GM12878 (cell line): ENCODE measurements at regions not wholly inside any gene's neighbourhood (a gene's known extent, or its start where the extent isn't known, plus 50 kb on each side); places are given as distances from the start of the nearest gene placed in this dataset.
"Not testable (repeated sequence)": the region's sequence is repeated elsewhere in the genome, so short reads cannot be mapped to it uniquely, and the experiment has no call there.

ENCODE experiments used
- ATAC-seq: fragments of 200-7000 bp; cut with Tn5 transposase; 3 replicates; pipeline ENCODE4 v1.9.1; 2020; ENCODE audit warnings: mild to moderate bottlenecking, moderate library complexity
- BruUV-seq: library from RNA; stranded (reverse); fragments of 400-500 nt; replicated peaks from 2 replicates; lab custom pipeline; 2021; lab: Mats Ljungman, UMichigan
- CTCF ChIA-PET: fragments of 300-600 bp; sonication (Branson Sonifier 250); formaldehyde crosslinking; extraction: SDS; loops from one replicate; lab custom pipeline; 2021; ENCODE audit warnings: inconsistent platforms; lab: Yijun Ruan, JAX
- POLR2A ChIA-PET: fragments of 350-600 bp; formaldehyde crosslinking; extraction: SDS; loops from one replicate; lab custom pipeline; 2021; ENCODE audit warnings: inconsistent platforms; lab: Charles Lee
- RAD21 ChIA-PET: fragments of 300-600 bp; sonication (Branson Sonifier 250); formaldehyde crosslinking; loops from one replicate; lab custom pipeline; 2023; ENCODE audit warnings: antibody characterized with exemption; ENCODE audit not compliant: unreplicated experiment; lab: Charles Lee
- SMC1A ChIA-PET: fragments of 300-600 bp; sonication (Branson Sonifier 250); formaldehyde crosslinking; loops from one replicate; lab custom pipeline; 2023; ENCODE audit not compliant: unreplicated experiment, uncharacterized antibody; lab: Charles Lee
- DNase-seq: peaks from one replicate; pipeline ENCODE4 v3.0.0-alpha.2; 2011; ENCODE audit warnings: low read depth, low spot score
- FAIRE-seq: peaks from 3 replicates; lab custom pipeline; 2011; peaks lifted over from hg19 to GRCh38; lab: Jason Lieb, UNC
- H2AFZ ChIP-seq: 2 replicates; pipeline ENCODE4 v1.6.0; 2011; ENCODE audit warnings: low read depth, low read length, control low read depth; ENCODE audit not compliant: control insufficient read depth
- H3K27ac ChIP-seq: 2 replicates; pipeline ENCODE4 v1.5.1; 2011; ENCODE audit warnings: control low read depth; ENCODE audit not compliant: control insufficient read depth, insufficient read depth
- H3K27me3 ChIP-seq, 2 experiments: replicated peaks in 1 of 2; 2 replicates each; pipeline versions ENCODE4 v1.6.0 to v1.6.1; 2011; ENCODE audit warnings: low read length in 1 of 2; ENCODE audit not compliant: control insufficient read depth in 2 of 2, insufficient read depth in 2 of 2
- H3K36me3 ChIP-seq, 2 experiments: 2 replicates each; pipeline ENCODE4 v1.5.1; 2011; ENCODE audit warnings: low read length in 1 of 2; ENCODE audit not compliant: control insufficient read depth in 2 of 2, insufficient read depth in 2 of 2
- H3K4me1 ChIP-seq: 2 replicates; pipeline ENCODE4 v1.6.1; 2011; ENCODE audit warnings: mild to moderate bottlenecking, low read length, moderate library complexity, mixed read lengths; ENCODE audit not compliant: control insufficient read depth, insufficient read depth
- H3K4me2 ChIP-seq: 2 replicates; pipeline ENCODE4 v1.6.0; 2011; ENCODE audit warnings: control low read depth; ENCODE audit not compliant: control insufficient read depth, insufficient read depth
- H3K4me3 ChIP-seq: fragments of 200-600 bp; sonication (generic); 2 replicates; pipeline ENCODE4 v1.5.1; 2016
- H3K79me2 ChIP-seq: 2 replicates; pipeline ENCODE4 v1.6.0; 2011; ENCODE audit warnings: low read length; ENCODE audit not compliant: control insufficient read depth, insufficient read depth
- H3K9ac ChIP-seq: 2 replicates; pipeline ENCODE4 v1.8.0; 2011; ENCODE audit warnings: low read length, control low read depth, mixed read lengths; ENCODE audit not compliant: control insufficient read depth, insufficient read depth
- H3K9me3 ChIP-seq: replicated peaks from 3 replicates; pipeline ENCODE4 v1.5.1; 2011; ENCODE audit warnings: mild to moderate bottlenecking, low read length; ENCODE audit not compliant: control insufficient read depth, insufficient read depth
- H4K20me1 ChIP-seq: 2 replicates; pipeline ENCODE4 v1.6.0; 2011; ENCODE audit not compliant: control insufficient read depth, insufficient read depth
- BMI1 ChIP-seq: fragments of 450-650 bp; IDR thresholded peaks from 2 replicates; pipeline ENCODE4 v1.6.1; 2016; ENCODE audit warnings: mild to moderate bottlenecking, moderate library complexity, borderline replicate concordance
- EGR1 ChIP-seq, 2 experiments: IDR thresholded peaks; 1 replicate in 1 of 2; 2 replicates in 1 of 2; pipeline ENCODE4 v1.6.1; 2011 to 2012; ENCODE audit warnings: low read depth in 2 of 2, low read length in 2 of 2, borderline replicate concordance in 1 of 2, mild to moderate bottlenecking in 1 of 2, moderate library complexity in 1 of 2
- ESRRA ChIP-seq: IDR thresholded peaks from 2 replicates; pipeline ENCODE4 v1.6.1; 2012; ENCODE audit warnings: mild to moderate bottlenecking, low read length, improper control_type of control experiment
- GATAD2B ChIP-seq: fragments of 450-650 bp; conservative IDR thresholded peaks from 2 replicates; pipeline ENCODE4 v1.6.1; 2017; ENCODE audit warnings: low read depth, mild to moderate bottlenecking, moderate library complexity
- MYC ChIP-seq: IDR thresholded peaks from 2 replicates; pipeline ENCODE4 v1.6.1; 2011; ENCODE audit warnings: mild to moderate bottlenecking, low read length, moderate library complexity, inconsistent platforms; ENCODE audit not compliant: insufficient read depth, insufficient replicate concordance, insufficient read length, severe bottlenecking
- NFIC ChIP-seq: IDR thresholded peaks from 2 replicates; pipeline ENCODE4 v1.6.1; 2012; ENCODE audit warnings: low read depth, mild to moderate bottlenecking, inconsistent platforms, low read length, moderate library complexity
- POLR2A ChIP-seq: IDR thresholded peaks from 2 replicates; pipeline ENCODE4 v1.6.1; 2011; ENCODE audit warnings: low read depth, mild to moderate bottlenecking, low read length
- ZZZ3 ChIP-seq: IDR thresholded peaks from 2 replicates; pipeline ENCODE4 v1.6.1; 2011; ENCODE audit warnings: low read depth; ENCODE audit not compliant: control insufficient read depth, insufficient read length
- WGBS: methylation state at CpG from one replicate; pipeline ENCODE4 v1.1.6; 2016; ENCODE audit warnings: low lambda C conversion rate; ENCODE audit not compliant: insufficient replicate concordance, insufficient coverage; ENCODE audit errors: missing lambda C conversion rate; 5-methylcytosine and 5-hydroxymethylcytosine counted together
- in situ Hi-C: fragments of 300-500 bp; cut with MboI; formaldehyde crosslinking; loops from 9 replicates; pipeline ENCODE4 v1.14.3; 2018; ENCODE audit warnings: mixed read lengths
- intact Hi-C: fragments of 100-400 bp; cut with micrococcal nuclease; formaldehyde crosslinking; loops from one replicate; pipeline ENCODE4 v1.14.2; 2022; ENCODE audit not compliant: unreplicated experiment

DNA sequence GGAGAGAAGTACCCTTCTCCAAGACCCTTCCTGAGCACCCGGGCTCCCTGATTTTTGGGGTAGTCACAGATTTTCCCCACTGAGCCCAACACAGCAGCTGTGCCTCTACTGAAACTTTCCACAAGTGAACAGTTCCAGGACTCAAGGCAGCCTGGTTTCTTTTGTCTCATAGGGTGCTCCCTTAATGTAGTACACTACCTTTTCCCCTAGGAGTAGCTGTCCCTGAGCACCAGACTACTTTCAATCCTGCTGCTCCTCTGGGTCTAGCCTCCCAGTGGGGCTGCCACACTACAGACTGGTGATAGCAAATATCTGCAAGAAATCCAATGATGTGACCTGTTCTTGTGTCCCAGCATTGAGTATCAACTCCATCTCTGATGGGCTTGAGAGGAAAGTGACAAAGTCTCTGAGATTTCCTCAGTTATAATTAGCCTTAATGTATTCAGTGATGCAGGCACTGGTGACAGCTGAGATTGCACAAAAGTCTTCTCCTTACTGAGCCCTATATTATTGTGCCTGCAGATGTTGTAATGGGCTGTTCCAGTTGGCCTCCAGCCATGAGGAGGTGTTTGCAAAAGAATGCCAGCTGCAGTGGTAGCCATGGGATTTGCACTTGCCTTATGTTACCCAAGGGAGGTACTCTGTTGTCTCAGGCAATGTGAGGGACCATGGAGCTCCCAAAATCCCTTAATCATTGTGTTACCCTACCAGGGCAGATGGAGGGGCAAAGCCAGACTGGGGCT, 1802.5 kb downstream of the EFNA5 start:
- Histone ChIP-seq H3K4me1 (no peaks in the 10 kb centered on the region), H2AFZ (no peak overlapping the region), H3K79me2 (no peaks in the 10 kb centered on the region), H3K9me3 (no peaks in the 10 kb centered on the region), H3K36me3 (no peaks in the 10 kb centered on the region), H3K27ac (no peak overlapping the region), H3K9ac (no peak overlapping the region), H3K27me3 (no peaks in the 10 kb centered on the region; a peak in 1 of 4 replicates), H4K20me1 (no peaks in the 10 kb centered on the region)
- ChIA-PET SMC1A (interaction anchor here (0.5 kb wide), 1 partner anchor 366 kb away, joined by 4 read pairs; no protein-coding TSS in a partner anchor), RAD21 (no interaction called here)
- ATAC-seq (peak; percentile 36; the same call in 2 of the 3 replicates), DNase-seq (no peak), FAIRE-seq (no peak)
- BruUV-seq = no TSS peak
- in situ Hi-C loops (no loop called here), intact Hi-C loops (no loop called here)
- WGBS = 0% methylated on average over 1 of the region's 1 CpG
- TF ChIP-seq GATAD2B (no peak), ZZZ3 (no peak)
- TF ChIP-seq, all 136 proteins: peak for 0
- no peak overlapping the region for H3K4me3 ChIP-seq
- ChIA-PET CTCF (no interaction called here), POLR2A (no interaction called here)
- no peak overlapping the region for H3K4me2 ChIP-seq

DNA sequence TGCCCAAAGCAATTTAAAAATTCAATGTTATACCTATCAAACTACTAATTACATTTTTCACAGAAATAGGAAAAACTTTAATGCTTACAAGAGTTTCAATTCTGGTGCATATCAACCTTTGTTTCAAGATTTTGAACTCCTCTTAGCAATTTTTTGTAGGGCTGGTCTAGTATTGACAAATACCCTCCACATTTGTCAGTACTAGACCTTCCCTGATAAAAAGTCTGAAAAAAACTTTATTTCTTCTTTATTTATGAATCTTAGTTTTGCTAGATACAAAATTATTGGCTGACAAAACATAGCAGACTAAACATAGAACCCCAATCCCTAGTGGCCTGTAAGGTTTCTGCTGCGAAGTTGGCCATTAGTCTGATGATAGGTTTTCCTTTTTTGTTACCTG, 1804.9 kb downstream of the EFNA5 start:
- no peak overlapping the region for H3K4me2 ChIP-seq
- no peak overlapping the region for H2AFZ ChIP-seq
- 32% methylated on average over 1 of the region's 1 CpG for WGBS
- CTCF ChIA-PET = no interaction called here
- in situ Hi-C loops (no loop called here), intact Hi-C loops (no loop called here)
- FAIRE-seq = no peak
- no peaks in the 10 kb centered on the region for H4K20me1 ChIP-seq
- H3K36me3 ChIP-seq = no peaks in the 10 kb centered on the region
- RAD21 ChIA-PET = no interaction called here
- POLR2A ChIA-PET = no interaction called here
- no peak overlapping the region for H3K27ac ChIP-seq
- no peak overlapping the region for H3K4me3 ChIP-seq
- SMC1A ChIA-PET = no interaction called here
- H3K9me3 ChIP-seq = no peaks in the 10 kb centered on the region
- no peak for ATAC-seq
- no peak for TF ChIP-seq EGR1 (IDR thresholded peaks at IDR 0.05; ENCODE audit: borderline replicate concordance in 1 of 2, low read depth in 2 of 2, low read length in 2 of 2)
- TF ChIP-seq BMI1 = no peak
- TF ChIP-seq ESRRA = no peak
- no peak for TF ChIP-seq MYC
- TF ChIP-seq NFIC = no peak
- TF ChIP-seq POLR2A = no peak
- TF ChIP-seq, all 136 proteins: peak for 0
- DNase-seq = no peak
- Histone ChIP-seq H3K27me3 (no peaks in the 10 kb centered on the region), H3K9ac (no peak overlapping the region), H3K79me2 (no peaks in the 10 kb centered on the region), H3K4me1 (no peaks in the 10 kb centered on the region)
- BruUV-seq = no TSS peak

DNA sequence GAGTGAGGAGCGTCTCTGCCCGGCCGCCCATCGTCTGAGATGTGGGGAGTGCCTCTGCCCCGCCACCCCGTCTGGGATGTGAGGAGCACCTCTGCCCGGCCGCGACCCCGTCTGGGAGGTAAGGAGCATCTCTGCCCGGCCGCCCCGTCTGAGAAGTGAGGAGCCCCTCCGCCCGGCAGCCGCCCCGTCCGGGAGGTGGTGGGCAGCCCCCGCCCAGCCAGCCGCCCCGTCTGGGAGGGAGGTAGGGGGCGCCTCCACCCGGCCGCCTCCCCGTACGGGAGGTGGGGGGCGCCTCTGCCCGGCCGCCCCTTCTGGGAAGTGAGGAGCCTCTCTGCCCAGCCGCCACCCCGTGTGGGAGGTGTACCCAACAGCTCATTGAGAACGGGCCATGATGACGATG, 1811.4 kb downstream of the EFNA5 start:
- H3K9me3 ChIP-seq, H4K20me1 ChIP-seq, SMC1A ChIA-PET, intact Hi-C loops, BruUV-seq, H3K79me2 ChIP-seq, in situ Hi-C loops, H3K4me2 ChIP-seq, H2AFZ ChIP-seq, H3K4me3 ChIP-seq, CTCF ChIA-PET, POLR2A ChIA-PET, H3K27ac ChIP-seq, RAD21 ChIA-PET, H3K36me3 ChIP-seq, H3K9ac ChIP-seq, H3K27me3 ChIP-seq, H3K4me1 ChIP-seq, DNase-seq, FAIRE-seq, ATAC-seq: not testable (repeated sequence)
- 61% methylated on average over 13 of the region's 33 CpGs for WGBS
